Posterior vena cava (tissue), 2 donors: ENCODE measurements at regions not wholly inside any gene's neighbourhood (a gene's known extent, or its start where the extent isn't known, plus 50 kb on each side); places are given as distances from the start of the nearest gene placed in this dataset.
"Not testable (repeated sequence)": the region's sequence is repeated elsewhere in the genome, so short reads cannot be mapped to it uniquely, and the experiment has no call there.

Experiments used
- DNase-seq: peaks from one replicate; pipeline ENCODE4 v3.0.0-alpha.2; 2020; ENCODE audit warnings: low spot score
- intact Hi-C, 2 donors: fragments of 100-400 bp; cut with DNase I; formaldehyde crosslinking; loops; one replicate each; pipeline versions ENCODE4 v1.14.1 to v1.14.2; 2022 to 2023
- donor health status: DM: yes; HTN: yes; CAD: no.
- donor health status: DM: yes; HTN: yes; CAD: no.

DNA sequence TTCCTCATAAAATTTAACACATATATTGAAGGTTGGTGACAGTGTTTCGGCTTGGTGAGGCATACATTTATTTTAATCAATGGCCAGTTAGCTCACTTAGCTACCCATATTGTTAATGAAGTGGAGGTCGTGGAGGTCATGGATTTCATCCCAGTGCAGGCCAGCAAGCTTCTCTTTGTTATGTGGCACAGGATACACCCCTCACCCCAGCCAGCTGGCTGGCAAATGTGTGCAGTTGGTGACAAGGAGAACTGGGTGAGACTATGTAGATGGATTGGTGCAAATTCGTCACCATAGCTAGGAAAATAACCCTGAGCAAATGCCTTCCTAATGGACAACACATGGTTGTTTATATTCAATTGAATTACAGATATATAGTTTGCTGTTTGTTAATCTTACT is 50.5 kb upstream of the FOXP2 start:
- DNase-seq: no peak
- intact Hi-C loops: no loop called here

GRCh38 chr7:114363292-114363691 is 51.3 kb upstream of the FOXP2 start:
- intact Hi-C loops: no loop called here
- no peak for DNase-seq

DNA sequence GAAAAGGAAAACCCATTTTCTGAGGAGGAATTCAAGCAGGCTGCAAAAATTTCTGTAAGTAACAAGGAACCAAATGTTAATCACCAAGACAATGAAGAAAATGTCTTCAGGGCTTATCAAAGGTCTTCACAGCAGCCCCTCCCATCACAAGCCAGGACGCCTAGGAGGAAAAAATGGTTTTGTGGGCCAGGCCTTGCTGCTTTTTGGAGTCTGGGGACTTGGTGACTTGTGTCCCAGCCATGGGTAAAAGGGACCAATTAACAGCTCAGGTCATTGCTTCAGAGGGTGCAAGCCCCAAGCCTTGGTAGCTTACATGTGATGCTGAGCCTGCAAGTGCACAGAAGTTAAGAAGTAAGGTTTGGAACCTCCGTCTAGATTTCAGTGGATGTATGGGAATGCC is 55.7 kb upstream of the FOXP2 start:
- DNase-seq: no peak
- intact Hi-C loops: no loop called here

DNA sequence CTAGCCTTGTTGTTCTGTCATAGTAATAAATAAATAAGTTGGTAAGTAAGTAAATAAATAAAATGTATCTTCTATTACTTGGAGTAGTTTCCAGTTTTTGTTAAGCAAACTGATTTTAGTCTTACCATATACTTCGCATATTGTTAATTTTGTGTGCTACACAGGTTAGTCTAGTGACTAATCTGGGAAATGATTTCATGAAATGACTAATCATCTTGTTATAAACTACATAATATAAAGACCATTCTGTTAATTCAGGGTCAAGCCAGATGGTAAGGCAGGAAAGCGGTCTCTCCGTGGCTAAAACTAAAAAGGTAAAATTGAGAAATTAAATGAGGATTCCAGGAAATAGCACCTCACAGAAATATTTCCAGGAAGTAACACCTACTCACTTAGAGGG is 58.5 kb upstream of the FOXP2 start:
- DNase-seq: no peak
- intact Hi-C loops: no loop called here

DNA sequence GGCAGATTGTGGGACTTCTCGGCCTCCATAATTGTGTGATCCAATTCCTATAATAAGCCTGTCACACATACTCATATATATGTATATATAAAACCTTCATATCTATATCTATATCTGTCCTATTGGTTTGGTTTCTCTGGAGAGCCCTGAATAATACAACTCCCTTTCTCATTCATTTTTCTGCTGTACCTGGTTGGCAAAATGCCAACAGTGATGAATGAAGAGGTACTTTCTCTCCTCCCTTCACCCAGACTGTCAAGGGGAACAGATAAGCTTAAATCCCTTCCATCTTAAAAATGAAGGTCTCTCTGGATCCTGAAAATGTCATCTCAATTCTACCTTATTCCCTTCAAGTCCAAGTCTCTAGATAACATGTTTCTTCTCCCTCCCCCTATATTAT is 60.3 kb upstream of the FOXP2 start:
- intact Hi-C loops: no loop called here
- no peak for DNase-seq

GRCh38 chr7:114345494-114345893 is 69.1 kb upstream of the FOXP2 start:
- no peak for DNase-seq
- intact Hi-C loops: no loop called here

- DNase-seq: no peak
- intact Hi-C loops: no loop called here
Observed at GRCh38 chr7:114343949-114344708, 70.5 kb upstream of the FOXP2 start.

DNA sequence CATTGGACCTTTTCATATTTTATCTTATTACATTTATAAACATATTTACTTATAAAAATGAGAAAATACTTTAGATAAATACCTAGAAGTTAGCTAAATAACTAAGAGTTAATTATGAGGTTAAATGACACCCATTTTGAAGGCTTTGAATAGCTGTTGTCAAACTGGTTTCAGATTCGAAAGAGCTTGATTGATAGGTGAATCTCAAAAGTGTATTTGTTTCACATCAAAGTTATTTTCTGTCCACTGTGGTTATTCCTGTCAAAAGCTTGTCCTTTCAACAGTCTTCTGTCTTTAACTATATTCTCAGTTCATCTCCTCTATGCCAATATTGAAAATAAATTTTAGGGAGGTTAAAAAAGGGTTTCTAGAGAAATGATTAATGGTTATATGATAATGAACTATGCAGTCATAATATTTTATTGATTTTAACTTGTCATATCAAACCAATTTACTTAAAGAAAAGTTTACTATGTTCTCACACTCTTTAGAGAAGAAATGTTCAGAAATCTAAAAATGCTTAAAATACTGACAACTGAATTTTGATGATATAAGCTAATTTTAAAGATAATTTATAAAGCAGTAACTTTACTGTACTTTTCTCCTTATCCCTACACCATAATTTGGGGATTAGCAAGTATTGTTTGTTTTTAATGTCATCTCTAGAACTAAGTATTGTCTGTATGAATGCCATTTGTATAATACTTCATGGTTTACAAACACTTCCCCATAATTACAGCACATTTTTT is 72.0 kb upstream of the FOXP2 start:
- DNase-seq: no peak
- intact Hi-C loops: no loop called here

GRCh38 chr7:114341648-114342047 is 73.0 kb upstream of the FOXP2 start:
- no peak for DNase-seq
- intact Hi-C loops: no loop called here

DNA sequence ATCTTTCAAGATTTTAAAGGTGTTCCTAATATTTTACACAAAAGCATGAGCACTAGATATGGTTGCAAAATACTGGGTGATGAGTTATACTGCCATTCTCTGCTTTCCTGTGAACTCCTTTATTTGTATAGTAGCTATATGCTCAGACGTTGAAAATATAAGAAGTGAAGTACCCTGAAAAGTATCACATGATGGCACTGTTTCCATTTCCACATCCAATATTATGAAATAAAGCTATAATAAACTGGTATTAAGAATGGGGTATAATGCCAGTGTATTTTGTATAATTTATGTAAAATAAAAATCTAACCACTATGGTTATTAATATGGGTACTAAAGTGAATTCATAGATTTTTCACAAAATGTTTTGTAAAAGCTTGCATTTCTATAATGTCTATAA is 79.6 kb upstream of the FOXP2 start:
- DNase-seq: no peak
- intact Hi-C loops: no loop called here

DNA sequence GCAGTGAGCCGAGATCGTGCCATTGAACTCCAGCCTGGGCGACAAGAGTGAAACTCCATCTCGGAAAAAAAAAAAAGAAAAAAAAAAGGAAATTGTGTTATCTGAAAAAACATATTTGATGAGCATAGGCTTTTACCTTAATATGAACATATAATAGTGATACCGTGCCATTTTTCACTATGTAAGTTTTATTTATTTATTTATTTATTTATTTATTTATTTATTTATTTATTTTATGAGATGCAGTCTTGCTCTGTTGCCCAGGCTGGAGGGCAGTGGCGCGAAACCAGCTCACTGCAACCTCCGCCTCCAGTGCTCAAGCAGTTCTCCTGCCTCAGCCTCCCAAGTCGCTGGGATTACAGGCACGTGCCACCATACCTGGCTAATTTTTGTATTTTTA is 85.2 kb upstream of the FOXP2 start:
- intact Hi-C loops, DNase-seq: not testable (repeated sequence)

DNA sequence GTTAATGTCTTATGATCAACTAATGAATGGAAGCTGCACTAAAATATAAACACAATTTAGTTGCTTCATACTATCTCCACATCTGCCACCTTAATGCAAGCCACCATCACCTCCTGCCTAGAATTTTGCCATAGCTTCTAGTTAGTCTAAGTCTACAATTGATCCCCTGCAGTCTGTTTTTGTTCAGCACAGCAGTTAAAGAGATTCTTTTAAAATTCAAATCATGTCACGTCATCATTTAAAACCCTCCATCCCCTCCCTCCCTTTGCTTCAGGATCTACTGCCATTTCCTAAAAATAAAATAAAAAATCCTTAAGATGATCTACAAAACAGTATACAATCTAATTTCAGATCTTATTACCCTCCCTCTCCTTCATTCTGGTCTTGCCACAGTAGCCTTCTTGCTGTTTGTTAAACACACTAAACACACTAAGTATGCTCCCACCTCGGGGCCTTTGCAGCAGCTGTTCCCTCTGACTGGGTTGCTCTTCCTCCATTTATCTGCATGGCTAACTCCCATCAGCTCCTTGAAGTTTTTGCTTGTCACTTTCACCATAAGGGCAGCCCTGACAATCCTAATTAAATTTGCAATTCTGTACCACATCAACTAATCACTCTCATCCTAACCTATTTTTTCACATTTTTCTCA is 97.0 kb upstream of the FOXP2 start:
- intact Hi-C loops: no loop called here
- DNase-seq: no peak

DNA sequence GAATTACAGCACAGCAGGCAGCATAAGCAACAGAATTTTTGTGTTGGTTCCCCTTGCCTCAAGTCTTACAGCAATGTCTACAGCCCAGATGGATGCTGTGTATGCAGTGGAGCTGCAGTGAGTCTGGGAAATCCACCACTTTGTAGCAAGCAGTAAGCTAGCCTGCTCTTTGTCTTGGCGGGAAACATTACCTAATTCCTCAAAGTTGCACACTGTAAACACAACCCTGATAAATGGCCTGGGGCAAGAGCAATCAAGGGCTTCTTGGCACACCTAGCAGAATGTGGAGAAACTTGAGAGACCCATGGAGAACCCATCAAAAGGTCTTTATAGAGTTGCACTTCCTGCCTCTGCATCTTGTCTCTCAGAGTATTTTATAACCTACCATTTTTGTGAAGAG is 102.0 kb upstream of the FOXP2 start:
- no peak for DNase-seq
- intact Hi-C loops: no loop called here

DNA sequence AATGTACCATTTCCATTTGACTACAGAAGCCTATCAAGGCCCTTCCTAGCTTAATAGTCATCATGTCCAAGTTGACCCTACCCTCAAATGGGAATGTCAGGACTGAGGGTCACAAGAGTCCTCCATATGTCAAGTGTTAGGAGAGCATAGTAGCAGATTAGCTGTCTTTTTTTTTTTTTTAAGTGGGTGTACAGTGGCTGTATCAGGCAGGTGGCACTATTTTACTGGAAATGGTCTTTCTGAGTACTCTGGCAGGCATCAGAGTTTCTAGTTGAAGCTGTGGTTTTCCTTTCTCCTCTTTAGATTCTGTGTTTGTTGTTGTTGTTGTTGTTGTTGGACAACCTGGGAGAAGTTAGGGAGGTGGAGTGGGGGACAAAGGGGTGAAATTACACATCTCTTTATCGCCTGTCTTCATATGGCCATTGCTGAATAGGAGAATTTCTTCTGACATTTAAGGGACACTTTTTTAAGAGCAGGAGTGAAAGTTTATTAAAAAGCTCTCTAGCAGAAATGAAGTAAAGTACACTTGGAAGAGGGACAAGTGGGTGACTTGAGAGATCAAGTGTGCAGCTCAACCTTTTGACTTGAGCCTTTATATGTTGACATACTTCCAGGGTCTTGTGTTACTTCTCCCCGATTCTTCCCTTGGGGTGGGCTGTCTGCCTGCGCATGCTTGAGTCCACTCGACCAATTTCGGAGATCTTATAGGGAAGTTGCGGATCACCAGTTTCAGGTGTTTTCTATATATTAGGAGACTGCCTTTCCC is 104.1 kb upstream of the FOXP2 start:
- intact Hi-C loops: no loop called here

GRCh38 chr7:114309729-114310128 is 104.9 kb upstream of the FOXP2 start:
- intact Hi-C loops: no loop called here
- DNase-seq: no peak

More for the DNA sequence above, 104.1 kb upstream of the FOXP2 start:
- DNase-seq: no peak

DNA sequence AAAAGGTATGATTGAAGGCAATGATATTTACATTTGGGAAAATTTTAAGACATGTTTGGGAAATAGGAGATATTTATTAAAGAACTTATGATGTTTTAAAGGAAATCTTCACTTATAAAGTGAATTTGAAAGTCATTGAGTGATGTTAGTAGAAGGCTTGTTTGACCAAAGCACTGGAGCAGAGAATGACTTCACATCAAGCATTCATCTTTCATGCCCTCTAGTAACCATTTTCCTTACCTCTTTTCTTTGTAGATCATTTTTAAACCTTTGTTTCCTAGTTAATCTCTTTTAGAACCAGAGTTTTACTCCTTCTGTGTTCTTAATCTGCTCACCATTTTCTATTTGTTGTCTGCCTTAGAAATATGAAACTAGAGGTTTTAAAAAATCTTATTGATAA is 111.3 kb upstream of the FOXP2 start:
- no peak for DNase-seq
- intact Hi-C loops: no loop called here

DNA sequence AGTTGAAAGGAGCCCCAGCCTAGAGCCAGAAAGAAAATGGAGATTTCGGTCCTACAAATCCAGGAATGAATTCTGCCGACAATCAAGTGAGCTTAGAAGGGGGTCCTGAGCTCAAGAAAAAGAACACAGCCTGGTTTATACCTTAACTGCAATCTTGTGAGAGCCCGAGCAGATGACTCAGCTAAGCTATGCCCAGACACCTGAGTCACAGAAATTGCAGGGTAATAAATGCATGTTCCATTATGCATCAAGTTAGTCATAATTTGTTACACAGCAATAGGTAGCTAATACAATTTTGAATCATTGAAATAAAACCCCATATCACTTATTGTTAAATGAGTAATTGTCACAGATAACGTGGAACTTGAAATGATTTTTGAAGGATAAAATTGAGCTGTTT is 111.8 kb upstream of the FOXP2 start:
- intact Hi-C loops: no loop called here
- DNase-seq: no peak

- intact Hi-C loops: no loop called here
- no peak for DNase-seq
Observed at GRCh38 chr7:114298011-114298410, 116.6 kb upstream of the FOXP2 start.

- DNase-seq: no peak
- intact Hi-C loops: no loop called here
Observed at GRCh38 chr7:114297121-114297520, 117.5 kb upstream of the FOXP2 start.

GRCh38 chr7:114295522-114295921 is 119.1 kb upstream of the FOXP2 start:
- no peak for DNase-seq
- intact Hi-C loops: no loop called here
